NCI-H748 (cell line): ENCODE measurements at regions not wholly inside any gene's neighbourhood (a gene's known extent, or its start where the extent isn't known, plus 50 kb on each side); places are given as distances from the start of the nearest gene placed in this dataset.

Experiments used
- DNase-seq: peaks from one replicate; lab custom pipeline; 2025; ENCODE audit not compliant: unreplicated experiment; lab: John Stamatoyannopoulos, UW

DNA sequence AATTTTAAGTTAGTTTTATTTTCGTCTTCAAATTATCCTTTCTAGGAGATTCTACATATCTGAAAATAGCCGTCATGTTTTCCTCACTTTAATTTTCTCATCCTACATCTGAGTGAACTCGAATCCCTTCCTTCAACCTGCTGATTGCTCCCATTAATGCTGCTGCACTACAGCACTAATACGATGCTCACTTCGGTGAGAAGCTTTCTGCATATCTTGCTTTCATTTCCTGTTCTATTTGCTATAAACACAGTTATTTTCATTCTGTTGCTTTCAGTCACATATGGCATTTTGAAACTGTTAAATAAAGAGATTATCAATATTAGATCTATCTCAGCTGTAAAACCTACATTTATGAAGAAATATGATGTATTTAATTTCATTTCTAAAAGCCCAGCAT lies 749.2 kb downstream of the EFNA5 start:
- DNase-seq = no peak

DNA sequence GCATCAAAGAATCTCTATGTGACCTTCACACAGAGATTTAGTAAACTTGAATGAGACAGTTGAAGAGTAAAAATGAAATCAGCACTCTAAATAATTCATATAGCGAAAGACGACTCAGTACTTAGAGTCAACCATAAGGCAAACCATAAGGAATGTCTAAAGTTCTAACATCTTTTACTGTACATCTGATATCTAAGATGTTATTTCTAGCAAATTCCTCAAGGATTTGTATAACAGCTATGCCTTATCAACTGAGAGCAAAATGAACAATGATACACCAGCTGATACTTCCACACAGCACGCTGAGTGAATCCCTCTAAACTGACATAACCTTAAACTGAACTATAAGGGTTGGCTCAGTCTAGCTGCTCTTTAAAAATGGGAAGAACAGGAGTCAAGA lies 760.3 kb downstream of the EFNA5 start:
- no peak for DNase-seq

GRCh38 chr5:106909716-106910115 lies 761.0 kb downstream of the EFNA5 start:
- no peak for DNase-seq

- peak; percentile 22 for DNase-seq
Measured at GRCh38 chr5:106907979-106908378, 762.8 kb downstream of the EFNA5 start.

GRCh38 chr5:106906199-106906598 lies 764.5 kb downstream of the EFNA5 start:
- DNase-seq = no peak

DNA sequence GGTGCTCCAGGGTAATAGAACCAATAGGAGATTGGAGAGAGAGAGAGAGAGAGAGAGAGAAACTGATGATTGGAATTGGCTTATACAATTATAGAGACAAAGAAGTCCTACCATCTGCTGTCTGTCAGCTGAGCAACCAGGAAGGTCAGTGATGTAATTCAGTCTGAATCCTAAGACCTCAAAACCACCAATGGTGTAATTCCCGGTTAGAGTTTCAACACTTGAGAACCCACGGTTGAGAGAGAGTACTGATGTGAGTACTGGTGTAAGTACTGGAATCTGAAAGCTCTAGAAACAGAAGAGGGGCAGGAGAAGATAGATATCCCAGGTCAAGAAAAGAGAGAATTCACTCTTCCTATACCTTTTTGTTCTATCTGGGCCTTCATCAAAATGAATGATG lies 775.8 kb downstream of the EFNA5 start:
- DNase-seq = no peak

- no peak for DNase-seq
Measured at GRCh38 chr5:106882035-106882434, 788.7 kb downstream of the EFNA5 start.

GRCh38 chr5:106880656-106881055 lies 790.1 kb downstream of the EFNA5 start:
- no peak for DNase-seq

DNA sequence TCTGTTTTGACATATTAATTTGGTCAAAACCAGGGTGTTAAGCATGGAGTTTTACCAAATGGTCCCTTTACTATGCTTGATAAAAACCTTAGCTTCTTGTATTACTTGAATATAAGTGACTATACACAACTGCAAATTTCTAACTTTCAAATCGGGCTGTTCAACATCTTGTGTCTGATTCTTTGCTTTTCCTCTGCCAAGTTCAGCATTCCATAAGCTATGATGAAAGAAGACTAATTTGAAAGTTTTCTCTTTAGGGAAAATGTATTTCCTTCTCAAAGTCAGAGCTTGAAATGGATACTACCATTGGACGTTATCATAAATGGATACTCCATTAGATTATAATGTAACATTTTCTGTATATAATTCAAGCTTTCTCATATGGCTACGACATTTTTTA lies 792.9 kb downstream of the EFNA5 start:
- no peak for DNase-seq

- DNase-seq = peak; percentile 45
Measured at GRCh38 chr5:106876665-106877194, 794.0 kb downstream of the EFNA5 start.

DNA sequence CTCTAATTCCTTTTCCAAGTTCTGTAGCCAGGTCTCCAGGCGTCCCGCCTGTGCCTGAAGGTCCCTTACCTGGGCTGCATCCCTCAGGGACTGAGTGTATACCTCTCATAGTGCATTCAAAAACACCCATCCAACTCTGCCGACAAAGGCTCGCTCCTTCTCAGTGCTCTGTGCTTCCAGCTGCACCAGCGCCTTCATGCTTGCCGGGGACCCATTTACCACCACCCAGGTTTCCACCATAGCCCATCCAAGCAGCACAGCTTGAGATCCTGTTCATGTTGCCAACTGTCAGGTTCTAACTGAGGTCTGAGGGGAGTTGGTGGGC lies 794.5 kb downstream of the EFNA5 start:
- DNase-seq = no peak

- peak; percentile 22 for DNase-seq
Measured at GRCh38 chr5:106875591-106876297, 795.0 kb downstream of the EFNA5 start.

DNA sequence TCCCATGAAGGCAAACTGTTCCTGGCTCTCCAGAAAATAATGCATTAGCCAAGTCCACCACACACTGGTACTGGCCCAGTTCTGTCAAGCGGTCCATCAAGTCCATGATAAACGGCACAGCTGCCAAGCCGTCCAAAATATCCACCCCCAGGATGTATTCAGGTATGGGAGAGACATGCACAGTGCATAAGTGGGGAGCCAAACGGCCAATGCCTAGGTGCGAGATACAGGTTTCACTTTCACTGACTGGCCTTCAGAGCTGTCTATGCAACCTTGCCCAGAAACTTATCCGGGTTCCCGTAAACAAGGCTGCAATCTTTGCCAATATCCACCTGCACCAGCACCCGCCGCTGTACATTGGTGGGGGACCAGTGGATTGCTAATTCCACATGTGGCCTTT lies 795.8 kb downstream of the EFNA5 start:
- DNase-seq = no peak

GRCh38 chr5:106874531-106874930 lies 796.2 kb downstream of the EFNA5 start:
- no peak for DNase-seq

DNA sequence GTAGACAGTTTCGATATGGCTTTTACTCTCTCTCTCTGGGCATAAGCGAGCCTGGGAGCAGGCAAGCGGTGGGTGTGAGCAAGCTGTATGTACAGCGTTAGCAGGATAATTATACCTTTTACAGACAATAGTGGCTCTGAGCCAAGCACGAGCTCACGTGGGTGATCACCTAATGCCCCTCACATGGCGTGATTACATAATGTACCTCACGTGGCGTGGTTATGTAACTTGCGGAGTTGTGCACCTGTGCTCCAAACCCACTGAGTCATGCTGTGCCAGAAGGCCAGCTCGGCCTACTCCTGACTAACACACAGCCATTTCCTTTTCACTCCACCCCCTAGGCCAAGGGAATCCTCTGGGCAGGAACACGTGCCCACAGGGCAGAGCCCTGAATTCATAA lies 797.2 kb downstream of the EFNA5 start:
- DNase-seq = peak; percentile 99

DNA sequence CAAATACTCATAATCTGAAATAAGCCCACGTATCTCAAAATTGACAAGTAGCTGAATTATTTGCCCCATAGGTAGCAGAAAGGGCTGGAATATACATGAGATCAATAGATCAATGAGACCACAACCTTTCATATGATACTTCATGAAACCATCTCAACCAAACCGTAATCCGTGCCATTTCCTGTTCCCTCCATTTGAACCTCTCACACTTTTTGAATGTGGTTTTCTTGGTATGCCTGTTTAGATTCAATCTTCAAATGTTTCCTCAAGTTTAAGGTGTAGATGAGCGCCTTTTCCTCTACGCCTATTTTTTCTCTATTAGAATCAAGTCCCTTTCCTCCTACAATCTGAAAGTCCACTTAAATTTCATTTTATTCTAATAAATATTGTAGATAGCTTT lies 805.5 kb downstream of the EFNA5 start:
- DNase-seq = no peak

GRCh38 chr5:106862450-106863193 lies 808.1 kb downstream of the EFNA5 start:
- DNase-seq = peak; percentile 71

DNA sequence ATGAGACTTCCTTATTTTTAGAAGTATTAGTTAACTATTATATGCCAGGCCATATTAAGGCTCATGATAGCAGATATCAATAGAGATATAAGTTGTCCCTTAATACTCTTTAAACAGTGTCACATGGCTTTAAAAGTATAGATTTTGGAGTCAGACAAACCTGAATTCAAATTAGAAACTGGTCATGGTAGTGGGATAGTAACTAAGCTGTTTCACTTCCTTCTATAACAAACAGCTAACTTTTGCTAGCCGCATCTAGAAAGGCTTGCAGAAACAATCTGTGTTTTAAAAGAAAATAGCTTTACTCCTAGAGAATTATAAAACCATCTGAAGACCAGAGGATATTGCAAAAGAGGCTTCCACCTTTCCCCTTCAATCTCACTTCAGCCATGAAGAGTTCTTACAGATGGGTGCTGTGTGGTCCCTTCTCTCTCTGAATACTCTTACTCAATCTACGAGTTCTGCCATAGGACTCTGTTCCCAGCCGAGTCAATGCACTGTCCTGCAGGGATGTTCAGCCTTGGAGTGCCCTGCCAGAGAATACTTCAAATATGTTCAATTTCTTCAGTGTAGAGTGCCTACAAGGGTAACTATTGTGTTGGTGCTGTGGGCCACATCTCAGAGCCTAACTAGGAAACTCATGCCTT lies 810.2 kb downstream of the EFNA5 start:
- DNase-seq = no peak

DNA sequence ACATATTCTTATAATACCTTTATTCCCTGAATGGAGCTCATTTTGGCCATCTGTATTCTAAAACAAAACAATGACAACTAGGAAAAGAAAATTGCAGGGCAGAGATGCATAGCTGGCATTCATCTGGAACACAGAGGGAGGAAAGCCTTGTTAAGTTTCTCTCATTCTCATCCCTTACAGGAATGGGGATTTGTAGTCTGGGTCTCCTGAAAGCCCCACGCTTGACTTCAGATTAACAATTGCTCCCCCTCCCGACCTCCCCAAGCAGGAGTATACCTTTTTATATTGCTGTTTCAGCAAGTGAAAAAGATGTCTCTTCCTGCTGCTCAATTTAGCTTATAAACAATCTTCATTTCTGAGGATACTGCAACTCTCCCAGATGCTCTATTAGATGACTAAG lies 812.1 kb downstream of the EFNA5 start:
- no peak for DNase-seq

GRCh38 chr5:106854922-106855321 lies 815.8 kb downstream of the EFNA5 start:
- DNase-seq = peak; percentile 46

DNA sequence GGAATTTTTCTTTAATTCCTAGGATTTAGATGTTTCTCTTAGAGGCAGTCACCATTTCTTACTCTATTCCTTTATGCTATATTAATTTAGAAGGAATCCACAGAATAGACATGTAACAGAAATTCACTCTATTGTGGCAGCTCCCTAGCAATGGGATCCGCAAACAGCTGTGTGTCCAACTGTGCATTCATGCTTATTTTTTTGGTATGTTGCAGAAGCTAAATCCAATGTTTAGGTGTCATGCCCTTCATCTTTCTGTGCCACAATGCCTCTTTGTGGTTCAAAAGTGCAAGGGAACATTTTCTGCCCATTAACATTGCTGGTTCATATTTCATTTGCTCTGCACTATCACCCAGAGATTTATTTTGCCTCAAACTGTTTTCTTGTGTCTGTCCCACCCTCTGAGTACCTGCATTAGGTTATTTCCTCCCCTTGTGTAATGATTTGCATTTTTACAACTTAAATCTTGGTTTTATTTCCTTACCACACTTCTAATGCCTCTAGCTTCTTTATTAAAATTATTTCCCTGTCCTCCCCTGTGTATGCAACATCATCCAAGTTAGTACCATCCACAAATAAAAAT lies 816.5 kb downstream of the EFNA5 start:
- DNase-seq = peak; percentile 14

- no peak for DNase-seq
Measured at GRCh38 chr5:106853266-106853665, 817.5 kb downstream of the EFNA5 start.
